COR-L47 (cell line): ENCODE measurements at regions not wholly inside any gene's neighbourhood (a gene's known extent, or its start where the extent isn't known, plus 50 kb on each side); places are given as distances from the start of the nearest gene placed in this dataset.
A peak's percentile ranks its signal among the peaks of the same experiment; 100 is the strongest.

Source experiments
- DNase-seq: peaks from one replicate; lab custom pipeline; 2025; lab: John Stamatoyannopoulos, UW

DNA sequence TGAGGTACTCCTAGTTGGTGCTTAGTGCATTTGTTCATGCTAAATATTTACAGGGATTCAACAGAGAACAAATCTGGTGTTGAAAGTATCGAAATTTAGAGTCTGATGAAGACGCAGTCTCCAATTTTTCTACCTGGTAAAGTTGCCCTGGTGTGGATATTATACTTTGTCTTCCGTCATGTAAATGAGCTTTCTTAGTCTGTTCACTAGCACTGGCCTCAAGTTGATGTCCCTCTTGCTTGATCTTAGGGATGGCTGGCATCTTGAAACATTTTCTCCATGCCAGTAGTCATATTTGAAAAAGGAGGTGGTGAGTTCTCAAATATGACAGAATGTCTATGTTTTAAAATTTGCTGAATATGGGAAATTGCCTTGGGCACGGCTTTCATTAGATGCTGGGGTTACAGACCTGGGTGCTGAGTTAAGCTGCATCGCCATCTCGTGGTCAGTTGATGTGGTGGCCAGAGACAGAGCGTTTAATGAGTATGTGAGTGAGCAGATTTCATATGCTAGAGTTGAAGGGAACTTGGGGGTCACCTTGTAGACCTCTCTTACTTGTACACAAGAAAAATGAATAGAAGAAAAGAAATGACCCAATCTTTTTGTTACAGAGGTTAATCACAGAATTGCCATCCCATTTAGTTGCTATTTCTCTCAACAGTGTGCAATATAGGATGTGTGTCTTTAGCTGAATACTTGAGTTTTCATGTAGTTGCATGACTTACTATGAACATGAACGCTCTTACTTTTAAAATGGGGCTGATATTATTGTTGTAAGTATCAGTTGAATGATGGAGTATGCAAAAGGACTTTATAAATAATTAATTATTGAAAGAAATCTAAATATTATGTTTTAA lies 172.8 kb upstream of the DCN start:
- peak; percentile 56 for DNase-seq

DNA sequence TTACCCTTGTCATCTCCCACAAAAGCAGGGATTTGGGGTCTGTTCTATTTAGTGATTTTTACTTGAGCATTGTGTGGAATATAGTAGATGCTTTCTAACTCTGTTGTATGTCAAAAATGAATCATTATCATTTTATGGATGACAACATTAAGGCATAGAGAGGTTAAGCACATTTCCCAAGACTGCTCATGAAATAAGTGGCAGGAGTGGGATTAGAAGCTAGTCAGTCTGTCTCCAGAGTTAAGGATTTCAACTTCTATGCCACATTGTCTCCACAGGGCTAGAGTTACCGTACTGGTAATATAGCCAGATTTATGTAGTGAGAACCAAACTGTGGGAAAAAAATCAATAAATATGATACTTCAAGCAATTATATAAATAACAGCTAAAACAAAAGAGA lies 170.6 kb upstream of the DCN start:
- DNase-seq: no peak

DNA sequence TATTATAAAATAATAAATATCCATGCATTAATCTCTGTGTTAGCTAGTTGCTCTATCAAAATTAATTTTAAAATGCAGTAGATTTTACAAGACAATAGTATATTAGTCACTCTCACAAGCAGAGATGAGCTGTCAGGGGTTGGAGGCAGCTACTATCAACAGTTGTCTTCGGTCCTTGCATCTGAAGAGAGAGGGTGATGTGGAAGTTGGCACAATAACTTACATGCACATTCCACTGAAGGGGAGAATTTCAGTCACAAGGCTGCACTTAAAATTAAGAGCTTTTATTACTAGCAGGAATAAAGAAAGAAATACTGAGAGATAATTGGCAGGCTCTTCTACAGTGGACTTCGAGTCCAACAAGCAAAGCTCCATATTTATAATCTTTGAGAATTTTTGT lies 166.9 kb upstream of the DCN start:
- DNase-seq: no peak

- no peak for DNase-seq
These were observed 165.0 kb upstream of the DCN start for GRCh38 chr12:91347481-91348214.

- DNase-seq: no peak
These were observed 164.2 kb upstream of the DCN start for GRCh38 chr12:91346827-91347226.

GRCh38 chr12:91344408-91344807 lies 161.8 kb upstream of the DCN start:
- no peak for DNase-seq

- no peak for DNase-seq
These were observed 160.4 kb upstream of the DCN start for GRCh38 chr12:91343010-91343409.

- no peak for DNase-seq
These were observed 156.5 kb upstream of the DCN start for GRCh38 chr12:91339106-91339505.

- no peak for DNase-seq
These were observed 153.1 kb upstream of the DCN start for GRCh38 chr12:91335699-91336098.

GRCh38 chr12:91333966-91334365 lies 151.3 kb upstream of the DCN start:
- DNase-seq: no peak

- no peak for DNase-seq
These were observed 149.7 kb upstream of the DCN start for GRCh38 chr12:91332302-91332701.

- DNase-seq: peak; percentile 5
These were observed 148.8 kb upstream of the DCN start for GRCh38 chr12:91331371-91331770.

- no peak for DNase-seq
These were observed 145.8 kb upstream of the DCN start for GRCh38 chr12:91328451-91328850.

DNA sequence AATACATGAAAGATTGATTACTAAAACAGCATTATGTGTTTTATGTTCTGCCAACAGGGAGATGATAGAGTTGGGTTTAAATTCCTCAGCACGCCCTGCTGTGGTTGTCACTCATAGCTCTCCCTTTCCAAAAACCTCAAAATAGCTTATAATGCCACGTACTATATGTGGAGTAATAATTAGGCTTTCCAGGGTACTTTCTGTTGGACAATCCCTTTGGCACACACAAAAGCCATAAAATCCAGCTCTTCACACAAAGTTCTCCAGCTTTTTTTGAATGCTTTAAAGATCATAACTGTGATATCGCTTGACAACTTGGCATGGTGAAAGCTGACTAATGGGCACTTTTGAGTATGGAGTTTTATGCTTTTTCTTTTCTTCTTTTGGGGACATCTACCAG lies 145.3 kb upstream of the DCN start:
- DNase-seq: no peak

GRCh38 chr12:91327131-91327530 lies 144.5 kb upstream of the DCN start:
- no peak for DNase-seq

GRCh38 chr12:91326058-91327027 lies 143.7 kb upstream of the DCN start:
- peak; percentile 2 for DNase-seq

GRCh38 chr12:91320999-91321398 lies 138.4 kb upstream of the DCN start:
- no peak for DNase-seq

DNA sequence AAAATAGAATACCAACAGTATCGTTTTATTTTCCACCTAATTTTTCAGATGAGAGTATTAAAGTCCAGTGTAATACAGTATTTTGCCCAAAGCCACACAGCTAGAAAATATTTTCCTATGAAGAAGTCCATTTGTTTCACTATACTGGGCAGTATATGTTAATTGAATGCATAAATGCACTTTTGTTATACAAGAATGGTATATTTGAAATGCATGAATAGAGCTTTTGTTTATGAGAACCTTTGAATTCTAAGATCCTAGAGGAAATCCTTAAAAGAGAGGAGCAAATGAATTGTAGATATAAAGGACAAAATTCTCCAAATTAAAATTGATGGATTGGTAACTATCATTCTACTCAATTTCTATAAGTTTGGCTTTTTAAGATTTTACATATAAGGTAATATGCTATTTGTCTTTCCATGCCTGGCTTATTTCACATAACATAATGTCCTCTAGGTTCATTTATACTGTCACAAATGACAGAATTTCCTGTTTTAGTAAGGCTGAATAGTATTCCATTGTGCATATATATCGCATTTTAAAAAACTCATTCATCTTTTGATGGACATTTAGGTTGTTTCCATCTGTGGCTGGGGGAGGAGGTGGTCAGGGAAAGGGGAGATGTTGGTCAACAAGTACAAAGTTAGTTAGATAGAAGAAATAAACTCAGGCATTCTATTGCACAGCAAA lies 136.6 kb upstream of the DCN start:
- DNase-seq: no peak

- DNase-seq: no peak
These were observed 134.7 kb upstream of the DCN start for GRCh38 chr12:91317306-91317705.

- DNase-seq: no peak
These were observed 134.3 kb upstream of the DCN start for GRCh38 chr12:91316907-91317269.

GRCh38 chr12:91316161-91316906 lies 133.7 kb upstream of the DCN start:
- no peak for DNase-seq
